ENCODE measurements at regions not wholly inside any gene's neighbourhood (a gene's known extent, or its start where the extent isn't known, plus 50 kb on each side); places are given as distances from the start of the nearest gene placed in this dataset.
"Not testable (repeated sequence)": the region's sequence is repeated elsewhere in the genome, so short reads cannot be mapped to it uniquely, and the experiment has no call there.

DNA sequence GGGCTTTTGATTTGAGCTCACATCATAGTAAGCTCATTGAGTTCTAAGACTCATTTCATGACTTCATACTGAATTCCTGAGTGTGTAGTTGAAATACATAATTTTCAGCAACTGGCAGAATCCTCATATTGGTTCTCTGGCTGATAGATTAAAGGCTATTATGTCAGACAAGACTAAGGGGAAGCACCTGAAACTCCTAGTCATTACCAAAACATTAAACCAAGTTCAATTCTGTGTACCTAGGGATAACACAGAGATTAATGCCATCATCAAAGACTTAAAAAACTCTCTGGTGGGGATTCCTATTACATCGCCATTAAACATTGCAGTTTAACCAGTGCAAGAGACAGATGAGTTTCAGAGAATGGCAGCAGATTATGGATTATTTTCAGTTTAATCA lies 339.1 kb downstream of the PTPRC start:
- DNase-seq (ENCODE audit: low spot score) = no peak

GRCh38 chr1:198978523-198978922 lies 339.7 kb downstream of the PTPRC start:
- DNase-seq (ENCODE audit: low spot score) = no peak

DNA sequence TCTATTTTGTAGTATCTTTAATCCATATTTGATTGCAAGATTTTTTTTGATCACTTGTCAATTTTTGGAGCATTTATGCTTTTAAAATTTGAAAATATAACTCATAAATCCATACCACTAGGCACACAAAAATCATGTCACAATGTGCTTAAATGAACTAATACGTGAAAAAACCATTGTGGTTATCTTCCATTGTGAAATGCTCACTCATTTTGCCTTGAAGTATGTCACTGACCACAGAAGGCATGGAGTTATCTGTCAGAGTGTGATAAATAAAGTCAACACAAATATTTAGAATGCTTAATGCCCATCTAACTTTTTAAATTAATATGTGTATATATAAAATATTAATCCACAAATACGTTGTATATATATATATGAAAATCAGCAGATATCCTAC lies 347.2 kb downstream of the PTPRC start:
- DNase-seq (ENCODE audit: low spot score) = no peak

DNA sequence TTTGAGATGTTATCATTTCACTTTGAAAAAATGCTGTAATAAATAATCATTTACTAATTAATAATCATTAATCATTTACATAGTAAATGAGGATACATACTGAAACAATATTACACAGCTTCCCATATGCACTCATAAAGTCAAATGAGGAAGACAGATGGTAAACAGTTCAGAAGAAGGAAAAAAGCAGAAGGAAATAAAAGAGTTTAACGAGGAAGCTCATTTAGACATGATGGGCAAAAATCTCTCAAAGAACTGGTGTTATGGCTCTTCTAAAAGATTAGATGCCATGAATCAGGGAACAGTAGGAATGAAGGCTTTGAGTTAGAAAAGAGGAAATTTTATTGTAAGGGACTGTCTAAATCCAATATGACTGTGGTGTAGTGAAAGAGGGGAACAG lies 347.6 kb downstream of the PTPRC start:
- no peak for DNase-seq (ENCODE audit: low spot score)

- DNase-seq (ENCODE audit: low spot score) = no peak
Observed at GRCh38 chr1:199002661-199003060, 363.8 kb downstream of the PTPRC start.

DNA sequence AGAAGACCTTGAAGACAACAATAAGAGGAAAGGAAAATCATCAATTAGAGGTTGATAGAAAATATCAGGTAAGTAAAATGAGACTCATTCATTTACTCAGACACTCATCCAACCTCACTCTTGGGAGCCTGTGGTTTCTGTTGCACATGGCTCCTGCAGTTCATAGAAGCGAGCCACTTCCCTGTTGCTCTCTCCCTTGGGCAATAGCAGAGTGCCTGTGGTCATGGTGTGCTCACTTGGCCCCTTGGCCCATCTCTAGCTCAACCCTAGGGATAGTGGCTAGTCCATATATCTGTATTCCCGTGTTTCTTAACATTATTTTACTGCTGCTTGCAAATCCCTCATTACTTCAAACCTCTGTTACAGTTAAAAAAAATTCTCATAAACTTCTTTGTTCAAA lies 368.6 kb downstream of the PTPRC start:
- DNase-seq (ENCODE audit: low spot score) = no peak

DNA sequence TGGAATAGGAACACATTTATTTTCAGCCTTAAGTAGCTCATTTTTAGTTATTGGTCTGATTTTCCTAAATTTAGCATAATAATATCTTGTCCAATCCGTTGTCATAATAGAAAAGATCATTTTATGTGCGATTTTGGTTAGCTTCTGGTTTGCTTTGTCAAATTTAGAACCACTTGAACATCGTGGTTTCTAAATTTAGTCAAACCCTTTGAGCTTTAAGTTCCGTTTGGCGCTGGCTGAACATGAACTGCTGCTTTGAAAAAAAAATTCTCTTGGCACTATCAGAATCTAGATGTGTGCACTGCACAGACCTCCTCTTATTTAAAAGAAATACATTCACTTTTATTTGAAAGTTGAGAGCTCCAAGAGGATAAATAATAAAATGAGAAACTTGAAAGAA lies 370.6 kb downstream of the PTPRC start:
- no peak for DNase-seq (ENCODE audit: low spot score)

GRCh38 chr1:199010492-199010891 lies 371.7 kb downstream of the PTPRC start:
- no peak for DNase-seq (ENCODE audit: low spot score)

DNA sequence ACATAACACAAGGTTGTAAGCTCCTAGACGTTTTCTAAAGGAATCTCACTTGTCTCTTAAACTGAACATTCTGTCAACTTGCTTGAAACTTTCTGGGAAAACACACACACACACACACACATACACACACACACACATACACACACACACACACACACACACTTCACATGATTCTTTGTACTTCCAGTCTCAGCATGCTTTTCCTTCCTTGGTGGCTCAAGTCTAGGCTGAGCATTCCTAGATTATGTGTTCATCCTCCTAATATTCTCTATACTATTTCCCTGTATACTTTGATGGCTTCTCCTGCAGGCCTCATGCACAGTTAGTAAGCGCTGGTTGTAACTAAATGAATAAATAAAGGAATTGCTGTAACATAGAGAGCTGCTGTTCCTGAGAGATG lies 372.1 kb downstream of the PTPRC start:
- no peak for DNase-seq (ENCODE audit: low spot score)

DNA sequence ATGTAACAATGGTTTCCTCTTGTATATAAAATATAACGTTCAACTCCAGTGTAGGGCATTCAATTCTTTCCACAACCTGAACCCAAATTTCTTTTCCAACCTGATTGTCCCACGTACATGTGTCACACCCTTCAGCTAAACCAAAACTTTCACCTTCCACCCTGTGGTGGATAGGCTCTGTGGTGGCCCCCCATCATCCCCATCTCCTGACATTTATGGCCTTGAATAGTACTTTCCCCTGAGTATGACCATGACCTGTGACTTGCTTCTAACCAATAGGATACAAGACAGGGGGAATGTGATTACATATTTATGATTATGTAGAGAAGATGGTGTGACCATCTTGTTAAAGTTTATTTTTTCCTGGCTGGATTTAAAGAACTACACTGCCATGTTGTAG lies 377.0 kb downstream of the PTPRC start:
- no peak for DNase-seq (ENCODE audit: low spot score)

- no peak for DNase-seq (ENCODE audit: low spot score)
Observed at GRCh38 chr1:199018471-199019135, 379.8 kb downstream of the PTPRC start.

- DNase-seq (ENCODE audit: low spot score) = no peak
Observed at GRCh38 chr1:199020051-199020450, 381.2 kb downstream of the PTPRC start.

GRCh38 chr1:199020904-199021303 lies 382.1 kb downstream of the PTPRC start:
- no peak for DNase-seq (ENCODE audit: low spot score)

- DNase-seq (ENCODE audit: low spot score) = no peak
Observed at GRCh38 chr1:199029401-199029800, 390.6 kb downstream of the PTPRC start.

DNA sequence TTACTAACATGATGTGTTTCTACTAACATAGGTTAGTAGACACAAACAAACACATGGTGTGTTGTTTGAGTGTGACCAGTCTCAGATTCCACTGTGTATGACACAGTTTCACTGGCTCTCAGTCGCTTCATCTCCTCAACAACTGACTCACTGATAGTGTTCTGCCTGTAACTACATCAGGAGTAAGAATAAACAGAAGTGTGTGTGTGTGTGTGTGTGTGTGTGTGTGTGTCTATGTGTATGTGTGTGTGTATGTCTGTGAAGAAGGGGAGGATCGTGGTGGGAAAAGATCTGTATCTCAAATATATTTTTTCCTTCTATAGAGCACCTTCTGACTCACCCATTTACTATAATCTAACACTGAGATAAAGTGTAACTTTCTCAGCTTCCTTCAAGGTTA lies 391.0 kb downstream of the PTPRC start:
- no peak for DNase-seq (ENCODE audit: low spot score)

DNA sequence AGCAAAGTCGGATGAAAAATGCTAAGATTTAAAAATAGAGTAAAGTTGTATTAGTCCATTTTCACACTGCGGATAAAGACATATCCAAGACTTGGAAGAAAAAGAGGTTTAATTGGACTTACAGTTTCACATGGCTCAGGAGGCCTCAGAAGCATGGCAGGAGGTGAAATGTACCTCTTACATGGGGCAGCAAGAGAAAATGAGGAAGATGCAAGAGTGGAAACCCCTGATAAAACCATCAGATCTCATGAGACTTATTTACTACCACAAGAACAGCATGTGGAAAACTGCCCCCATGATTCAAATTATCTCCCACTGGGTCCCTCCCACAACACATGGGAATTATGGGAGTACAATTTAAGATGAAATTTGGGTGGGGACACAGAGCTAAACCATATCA lies 391.7 kb downstream of the PTPRC start:
- not testable (repeated sequence) for DNase-seq (ENCODE audit: low spot score)

GRCh38 chr1:199031170-199031569 lies 392.3 kb downstream of the PTPRC start:
- not testable (repeated sequence) for DNase-seq (ENCODE audit: low spot score)

DNA sequence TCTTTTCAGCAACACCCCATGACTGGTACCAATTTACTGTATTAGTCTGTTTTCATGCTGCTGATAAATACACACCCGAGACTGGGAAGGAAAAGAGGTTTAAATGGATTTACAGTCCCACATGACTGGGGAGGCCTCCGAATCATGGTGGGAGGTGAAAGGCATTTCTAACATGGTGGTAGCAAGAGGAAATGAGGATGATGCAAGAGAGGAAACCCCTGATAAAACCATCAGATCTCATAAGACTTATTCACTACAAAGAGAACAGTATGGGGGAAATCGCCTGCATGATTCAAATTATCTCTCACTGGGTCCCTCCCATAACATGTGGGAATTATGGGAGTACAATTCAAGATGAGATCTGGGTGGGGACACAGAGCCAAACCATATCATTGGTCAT lies 393.6 kb downstream of the PTPRC start:
- not testable (repeated sequence) for DNase-seq (ENCODE audit: low spot score)

DNA sequence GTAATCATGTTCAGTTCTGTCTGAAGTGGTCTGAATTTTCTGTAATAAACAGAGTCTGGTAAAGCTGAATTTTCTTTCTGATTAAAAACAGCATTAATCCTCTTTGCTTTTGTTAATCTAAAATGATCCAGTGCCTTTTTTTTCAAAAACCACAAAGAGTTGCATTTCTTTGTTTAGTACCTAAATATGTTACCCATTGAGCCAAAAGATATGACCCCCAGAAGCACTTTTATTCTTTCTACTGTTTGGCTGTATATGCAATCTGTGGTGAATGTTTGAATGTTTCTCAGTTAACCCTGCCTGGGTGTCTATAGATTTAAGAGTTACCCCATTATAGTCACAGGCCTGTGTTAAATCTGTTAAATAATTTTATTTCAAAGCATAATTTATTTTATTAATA lies 394.8 kb downstream of the PTPRC start:
- DNase-seq (ENCODE audit: low spot score) = no peak

DNA sequence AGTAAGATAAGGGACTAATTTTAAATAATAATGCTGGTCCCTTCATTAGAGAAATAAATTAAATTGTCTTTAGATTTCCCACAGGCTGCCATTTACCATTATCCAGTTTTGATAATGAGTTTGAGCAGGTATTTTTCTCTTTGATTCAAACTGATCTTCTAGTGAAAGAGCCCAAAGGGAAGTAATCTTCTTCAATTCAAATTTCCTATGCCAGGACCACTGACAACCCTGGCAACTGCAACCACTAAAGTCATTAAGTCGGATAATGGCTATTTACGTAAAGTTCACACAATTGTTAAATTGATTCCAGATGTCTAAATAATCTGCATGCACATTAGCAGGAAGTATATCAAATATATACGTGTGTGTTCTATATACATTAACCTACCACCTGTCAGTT lies 399.3 kb downstream of the PTPRC start:
- no peak for DNase-seq (ENCODE audit: low spot score)

GRCh38 chr1:199040076-199040905 lies 401.5 kb downstream of the PTPRC start:
- no peak for DNase-seq (ENCODE audit: low spot score)

DNA sequence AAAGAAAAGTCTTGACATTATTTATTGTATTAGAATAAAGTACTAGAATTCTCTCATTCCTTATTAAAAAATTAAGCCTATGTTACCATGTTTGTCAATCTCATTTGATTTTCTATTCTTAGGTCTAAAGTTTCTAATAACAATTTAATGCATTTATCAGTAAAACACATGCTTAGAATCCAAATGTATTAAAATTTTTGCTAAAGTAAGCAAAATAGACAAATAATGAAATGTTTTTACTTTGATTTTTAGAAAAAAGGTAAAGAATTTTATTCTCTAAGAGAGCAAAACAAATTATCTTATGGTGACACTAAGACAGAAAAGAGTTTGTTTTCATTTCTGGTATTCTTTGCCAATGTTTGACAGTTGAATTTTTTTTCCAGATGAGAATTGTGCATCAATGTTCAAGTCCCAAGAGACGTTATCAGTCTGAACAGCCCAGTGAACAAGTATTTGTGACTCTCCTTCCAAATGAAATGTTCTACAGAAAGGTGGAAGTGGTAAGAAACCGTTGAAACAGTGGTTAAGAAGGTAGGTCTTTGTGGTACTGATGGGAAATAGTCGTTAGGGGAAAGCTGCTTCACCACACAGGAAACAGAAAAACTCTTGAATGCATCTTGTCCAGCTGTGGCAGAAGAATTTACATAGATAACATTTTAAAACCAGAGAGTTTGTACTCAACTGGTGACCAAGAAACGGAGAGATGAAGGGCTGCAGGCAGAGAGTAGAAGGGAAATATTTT lies 402.5 kb downstream of the PTPRC start:
- no peak for DNase-seq (ENCODE audit: low spot score)

GRCh38 chr1:199042193-199042592 lies 403.4 kb downstream of the PTPRC start:
- no peak for DNase-seq (ENCODE audit: low spot score)
